ENCODE measurements at regions not wholly inside any gene's neighbourhood (a gene's known extent, or its start where the extent isn't known, plus 50 kb on each side); places are given as distances from the start of the nearest gene placed in this dataset.

DNA sequence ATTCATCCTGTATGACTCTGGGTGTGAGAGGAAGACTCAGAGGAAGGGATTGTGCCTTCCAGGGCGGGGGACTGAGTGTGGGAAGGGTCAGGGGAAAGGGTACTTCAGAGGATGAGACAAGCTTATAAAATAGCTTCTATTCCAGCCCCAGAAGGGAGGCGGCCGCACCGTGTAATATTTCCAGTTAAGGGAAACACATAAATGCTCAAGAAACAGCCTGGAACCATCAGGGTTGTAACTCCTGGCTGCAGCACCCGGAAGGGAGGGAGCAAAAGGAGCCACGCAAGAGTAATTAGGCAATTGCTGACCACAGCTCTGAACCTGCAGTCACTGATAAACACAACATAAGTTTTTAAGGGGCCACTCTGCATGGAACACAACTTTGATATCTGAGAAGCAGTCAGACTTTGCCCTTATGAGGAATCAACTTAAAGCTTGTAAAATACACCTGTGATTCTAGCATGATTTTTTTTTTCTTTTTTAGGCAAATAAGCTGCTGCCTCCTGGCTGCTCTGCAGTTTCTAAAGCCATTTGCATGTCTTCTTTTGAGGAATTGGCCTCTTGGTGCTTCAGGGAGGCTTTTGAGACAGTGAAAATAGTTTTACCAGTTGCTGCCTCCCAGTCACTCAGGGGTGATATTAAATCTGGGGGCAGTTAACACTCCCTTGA is 382.7 kb downstream of the ENC1 start:
- DNase-seq (ENCODE audit: low spot score), result peak; percentile 66

DNA sequence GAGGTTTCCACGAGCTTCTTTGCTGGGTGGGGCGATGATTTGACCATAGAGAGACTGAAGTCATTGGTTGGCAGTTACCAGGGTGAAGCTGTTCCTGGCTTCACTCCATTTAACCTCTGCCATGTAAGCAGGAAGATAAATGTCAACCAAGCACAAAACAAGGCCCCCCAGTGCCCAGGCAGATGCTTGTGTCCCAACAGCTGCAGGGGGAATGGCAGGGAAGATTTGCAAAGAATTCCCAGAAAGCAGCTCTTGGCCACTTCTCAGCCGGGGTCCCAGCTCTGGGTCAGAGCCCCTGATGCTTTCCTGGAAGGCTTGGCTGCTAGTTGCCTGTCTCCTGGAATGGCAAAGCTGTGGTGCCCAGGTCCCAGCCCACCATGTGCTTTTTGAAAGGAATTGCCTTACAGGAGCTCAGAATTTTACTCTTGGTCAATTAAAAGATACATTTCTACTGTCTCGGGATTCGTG is 383.4 kb downstream of the ENC1 start:
- DNase-seq (ENCODE audit: low spot score), result no peak

DNA sequence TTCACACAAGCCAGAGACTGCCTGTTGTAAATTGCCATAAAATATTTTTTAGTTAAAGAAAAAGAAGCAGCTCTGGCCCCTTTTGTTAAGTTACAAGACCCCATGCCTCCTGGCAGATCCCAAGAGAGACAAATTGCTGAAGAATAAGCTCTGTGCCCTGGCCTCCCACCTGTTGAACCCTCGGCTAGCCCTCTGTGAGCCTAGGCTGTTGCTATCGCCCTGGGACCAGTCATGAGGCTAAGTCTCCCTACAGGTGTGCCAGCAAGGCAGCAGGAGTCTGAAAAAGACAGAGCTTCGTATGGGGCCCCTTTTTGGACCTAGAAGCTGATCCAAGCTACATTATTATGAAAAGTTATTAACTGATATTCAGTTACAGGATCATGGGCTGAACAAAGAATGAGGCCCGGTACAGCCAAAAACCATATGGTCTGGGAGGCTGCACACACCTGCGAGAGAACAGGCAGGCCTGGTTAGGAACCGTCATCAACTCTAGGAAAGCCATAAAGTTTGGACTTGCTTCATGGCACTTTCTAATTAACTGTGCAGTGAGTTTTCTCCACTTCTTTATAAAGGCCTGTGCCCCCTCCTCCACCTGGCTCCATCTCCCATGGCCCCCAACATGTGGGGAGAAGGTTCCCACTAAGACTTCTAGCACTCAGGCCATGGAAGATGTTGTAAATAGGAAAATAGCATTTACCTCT is 384.7 kb downstream of the ENC1 start:
- DNase-seq (ENCODE audit: low spot score), result no peak

DNA sequence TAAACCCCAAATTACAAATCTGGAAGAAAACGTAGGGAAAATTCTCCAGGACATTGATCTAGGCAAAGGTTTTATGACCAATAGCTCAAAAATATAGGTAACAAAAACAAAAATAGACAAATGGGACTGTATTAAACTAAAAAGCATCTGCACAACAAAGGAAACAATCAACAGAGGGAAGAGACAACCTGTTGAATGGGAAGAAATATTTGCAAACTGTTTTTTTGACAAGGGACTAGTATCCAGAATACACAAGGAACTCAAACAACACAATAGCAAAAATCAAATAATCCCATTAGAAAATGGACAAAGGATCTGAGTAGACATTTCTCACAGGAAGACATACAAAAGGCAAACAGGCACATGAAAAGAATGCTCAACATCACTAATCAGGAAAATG is 386.3 kb downstream of the ENC1 start:
- DNase-seq (ENCODE audit: low spot score), result no peak

DNA sequence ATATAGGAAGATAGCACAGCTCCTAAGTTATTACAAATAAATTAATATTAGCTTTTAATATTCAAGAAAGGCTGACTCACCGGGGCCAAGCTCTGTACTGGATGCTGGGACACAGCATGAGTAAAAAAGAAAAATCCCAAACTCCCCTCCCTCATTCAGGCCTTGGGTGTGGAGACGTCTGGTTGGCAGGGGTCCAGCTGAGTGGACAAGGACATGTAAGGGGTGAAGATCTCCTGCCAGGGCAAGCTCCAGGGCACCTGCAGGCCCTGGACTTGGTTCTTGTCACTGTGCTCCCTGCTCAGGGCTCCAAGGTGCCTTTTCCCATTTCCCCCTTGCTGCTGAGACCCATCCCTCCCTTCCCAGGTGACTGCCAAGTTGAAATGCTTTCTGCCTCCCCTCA is 388.5 kb downstream of the ENC1 start:
- no peak for DNase-seq (ENCODE audit: low spot score)

DNA sequence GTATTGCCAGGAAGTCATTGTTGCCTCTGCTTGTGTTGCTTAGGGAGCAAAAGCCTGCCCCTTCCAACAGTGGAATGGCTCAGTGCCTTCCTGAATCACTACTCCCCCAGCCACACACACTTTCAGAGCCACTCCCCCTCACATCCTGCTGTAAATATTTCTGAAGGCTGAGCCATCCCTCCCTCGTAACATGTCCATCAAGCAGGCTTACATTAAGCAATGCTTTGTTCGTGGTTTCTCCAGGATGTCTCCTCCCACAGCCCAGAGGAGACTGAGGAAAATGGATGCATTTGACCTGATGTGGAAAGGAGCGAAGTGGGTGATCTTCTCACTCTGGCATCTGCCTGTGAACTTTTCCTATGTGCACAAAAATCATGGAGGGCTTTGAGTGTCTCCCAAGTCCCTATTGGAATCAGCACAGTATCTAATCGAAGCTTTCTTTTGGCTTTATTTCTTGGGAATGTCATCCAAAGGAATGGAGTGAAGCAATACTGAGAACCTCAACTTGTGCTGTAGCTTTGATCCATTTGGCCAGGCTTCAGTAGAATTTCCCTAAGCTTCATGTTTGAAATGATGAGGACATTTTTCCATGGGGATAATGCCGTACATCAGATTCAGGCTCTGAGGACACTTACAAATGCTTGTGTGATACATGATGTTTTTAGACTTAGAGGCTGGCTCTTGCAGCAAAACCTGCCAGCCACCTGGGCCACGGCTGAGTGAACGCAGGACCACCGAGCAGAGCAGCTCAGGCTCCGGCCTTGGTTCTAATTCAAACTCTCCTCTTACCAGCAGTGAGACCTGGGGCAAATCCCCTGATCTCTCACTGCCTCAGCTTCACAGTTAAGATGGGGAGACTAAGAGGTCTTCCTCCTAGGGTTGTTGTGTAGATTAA is 389.1 kb downstream of the ENC1 start:
- peak; percentile 91 for DNase-seq (ENCODE audit: low spot score)

DNA sequence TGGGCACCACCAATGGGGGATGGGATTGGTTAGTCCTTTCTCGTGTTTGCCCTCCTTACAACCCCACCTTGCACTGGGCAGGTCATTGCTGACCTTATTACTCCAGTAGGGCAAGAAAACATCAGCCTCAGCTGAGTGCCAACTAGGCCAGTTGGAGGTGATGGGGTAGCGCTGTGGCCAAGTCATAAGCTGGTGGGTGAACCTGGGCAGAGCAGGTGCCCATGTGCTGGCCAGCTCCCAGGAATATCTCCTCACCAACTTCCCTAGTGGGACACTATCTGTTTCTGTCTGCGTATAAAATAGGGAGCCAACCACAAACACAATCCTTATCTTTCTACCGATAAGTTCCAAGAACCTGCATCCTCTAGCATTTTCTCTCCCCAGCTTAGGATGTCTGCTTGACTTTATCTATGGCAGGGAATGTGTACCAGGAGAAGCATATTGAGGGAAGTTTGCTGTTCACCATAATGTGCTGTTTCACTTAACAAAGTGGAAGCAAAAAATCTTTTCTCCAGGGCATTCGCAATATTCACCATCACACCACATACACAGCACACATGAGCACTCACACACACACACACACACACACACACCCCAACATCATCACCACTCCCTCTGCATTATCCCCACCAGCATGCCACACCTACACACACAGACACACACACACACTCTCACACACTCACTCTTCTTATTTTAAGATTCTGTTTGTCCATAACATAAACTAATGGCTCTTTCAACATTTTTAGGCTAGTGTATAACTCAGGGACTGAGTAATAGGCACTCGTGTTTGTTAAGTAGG is 390.0 kb downstream of the ENC1 start:
- peak; percentile 52 for DNase-seq (ENCODE audit: low spot score)

DNA sequence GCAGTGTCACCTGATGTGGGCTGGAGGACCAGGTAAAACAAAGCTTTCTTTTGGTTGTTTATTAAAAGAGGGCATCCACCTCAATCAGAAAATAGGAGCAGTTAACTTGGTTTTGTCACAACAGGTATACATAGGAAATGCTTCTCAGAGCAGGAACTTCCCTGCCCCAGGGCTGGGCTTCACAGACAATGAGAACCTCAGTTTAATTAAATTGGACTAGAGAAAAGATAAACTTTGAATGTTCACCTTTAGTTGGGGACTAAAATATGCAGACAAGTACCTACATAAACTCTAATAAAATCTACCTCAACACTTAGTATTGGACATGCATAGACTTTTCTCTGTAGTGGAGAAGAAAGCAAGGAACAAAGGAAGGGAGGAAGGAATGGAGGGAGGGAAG is 392.0 kb downstream of the ENC1 start:
- DNase-seq (ENCODE audit: low spot score), result no peak

DNA sequence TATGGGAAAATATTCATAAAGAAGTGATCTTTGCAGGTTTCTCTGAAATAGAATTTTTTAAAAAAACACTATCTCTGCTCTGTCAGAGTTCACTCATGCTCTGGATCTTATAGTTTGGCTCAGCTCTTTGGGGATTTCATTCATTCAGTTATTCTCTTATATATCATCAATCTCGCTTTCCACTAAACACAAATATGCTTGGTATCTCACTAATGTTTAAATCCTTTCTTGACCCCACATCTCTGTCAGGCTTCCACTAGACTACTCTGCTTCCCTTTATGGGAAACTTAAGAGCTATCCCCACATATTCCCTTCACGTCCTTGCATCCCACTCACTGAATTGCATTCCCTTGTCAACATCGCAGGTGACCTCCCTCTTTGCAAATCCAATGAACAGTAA is 396.1 kb downstream of the ENC1 start:
- DNase-seq (ENCODE audit: low spot score), result no peak

DNA sequence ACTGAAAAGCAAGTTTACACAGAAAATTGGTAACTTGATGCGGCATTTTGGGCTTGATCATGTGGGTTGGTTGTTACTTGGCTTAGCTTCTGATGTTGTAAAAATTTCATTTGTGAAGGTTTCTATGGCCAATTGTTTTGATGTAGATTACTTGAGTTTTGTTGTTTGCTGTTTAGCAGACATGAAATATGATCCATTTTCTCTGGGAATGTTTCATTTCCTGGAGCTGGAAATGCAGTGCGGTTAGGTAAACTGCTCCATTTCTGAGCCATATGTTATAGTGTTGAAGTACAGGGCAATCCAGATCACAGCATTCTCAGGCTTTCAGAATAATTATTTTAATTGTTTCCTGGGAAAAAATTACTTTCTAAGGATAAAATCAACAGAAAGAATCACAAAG is 396.9 kb downstream of the ENC1 start:
- DNase-seq (ENCODE audit: low spot score), result no peak

DNA sequence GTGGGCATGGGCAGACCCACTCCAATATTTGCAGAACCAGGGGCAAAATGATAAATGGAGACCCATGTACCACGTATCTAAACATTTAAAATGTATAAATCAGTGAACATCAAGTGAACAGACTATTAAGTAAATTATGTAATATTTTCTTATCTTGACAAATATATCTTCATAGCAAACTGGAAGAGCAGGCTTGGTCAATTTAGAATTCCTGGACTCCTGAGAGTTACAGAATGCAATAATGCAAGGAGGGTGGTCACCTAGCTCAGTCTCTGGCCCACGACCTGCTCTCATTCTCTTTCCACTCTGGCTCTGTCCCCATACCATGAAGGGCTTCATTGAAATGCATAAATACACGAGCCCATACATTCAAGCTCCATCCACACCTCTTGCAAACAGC is 398.0 kb downstream of the ENC1 start:
- DNase-seq (ENCODE audit: low spot score), result no peak

DNA sequence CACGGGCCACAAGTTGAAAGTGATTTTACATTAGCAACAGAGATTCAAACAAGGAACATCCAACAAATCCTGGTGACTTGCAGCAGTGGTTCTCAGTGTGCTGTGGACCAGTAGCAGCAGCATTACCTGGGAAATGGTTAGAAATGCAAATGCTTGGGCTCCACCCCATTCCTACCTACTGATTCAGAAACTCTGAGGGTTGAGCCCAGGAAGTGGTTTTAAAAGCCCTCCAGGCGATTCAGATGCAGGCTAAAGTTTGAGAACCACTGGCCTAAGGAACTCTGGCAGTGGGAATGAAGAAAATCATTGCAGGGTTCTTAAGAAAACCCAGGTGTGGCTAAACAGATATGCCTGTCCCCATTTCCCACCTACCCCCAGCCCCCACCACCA is 398.8 kb downstream of the ENC1 start:
- peak; percentile 89 for DNase-seq (ENCODE audit: low spot score)

DNA sequence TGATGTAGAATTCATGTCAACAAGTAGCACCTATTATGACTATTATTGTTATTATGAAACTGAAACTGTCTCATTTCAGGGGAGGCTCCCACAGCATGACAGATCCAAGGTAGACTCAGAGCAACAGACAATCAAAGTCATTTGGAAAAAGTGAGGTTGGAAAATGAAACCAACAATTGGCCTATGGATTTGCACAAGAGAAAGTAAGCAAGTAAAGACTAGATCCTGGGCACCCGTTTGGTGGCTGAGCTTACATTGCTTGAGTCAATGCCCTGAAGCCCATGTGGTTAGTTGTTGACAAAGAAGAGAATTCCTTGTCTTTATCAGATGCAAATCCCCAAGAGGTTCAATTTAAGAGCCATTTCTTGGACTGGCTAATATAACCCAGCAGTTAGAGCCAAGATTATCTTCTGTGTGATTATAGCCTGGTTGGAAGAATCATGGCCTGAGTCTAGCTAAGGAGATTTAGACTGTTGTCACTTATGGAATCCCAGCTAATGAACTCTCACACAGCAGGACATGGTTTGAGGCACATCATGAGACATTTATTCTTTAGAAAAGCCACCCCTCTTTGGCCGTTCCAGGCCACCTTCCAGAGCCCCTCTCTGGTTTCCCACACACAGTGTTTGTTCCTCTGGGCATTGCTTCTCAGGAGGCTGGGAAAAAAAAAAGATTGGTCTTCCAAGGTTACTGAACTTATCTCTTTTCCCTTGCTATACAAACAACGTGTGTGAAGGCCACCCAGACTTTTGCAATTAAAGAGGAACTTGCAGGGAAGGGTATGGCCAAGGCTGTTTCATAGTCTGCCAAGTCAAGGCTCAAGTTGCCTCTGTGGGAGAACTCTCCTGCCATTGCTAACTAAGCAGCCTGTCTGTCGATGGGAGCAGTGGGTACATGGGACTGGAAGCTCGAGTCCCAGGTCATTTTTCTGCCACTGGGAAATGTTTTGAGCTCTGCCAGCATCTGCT is 399.5 kb downstream of the ENC1 start:
- no peak for DNase-seq (ENCODE audit: low spot score)

DNA sequence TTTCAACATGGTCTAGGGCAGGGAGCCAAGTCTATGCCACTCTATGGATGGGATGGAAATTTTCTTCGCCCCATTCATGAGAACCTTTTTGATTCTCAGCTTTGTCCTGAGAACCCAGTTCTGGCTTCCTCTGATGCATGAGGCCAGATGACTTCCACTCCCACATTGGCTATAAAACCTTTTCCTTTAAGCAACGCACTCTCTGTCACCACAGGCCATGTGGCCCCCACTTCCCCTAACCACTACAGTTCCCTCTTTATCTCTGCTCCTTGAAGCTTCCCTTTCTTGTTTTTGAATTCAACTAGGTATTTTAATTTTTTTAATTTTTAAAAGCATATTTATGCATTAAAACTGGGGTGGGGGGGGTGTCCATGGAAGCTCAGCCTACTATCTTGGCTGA is 401.3 kb downstream of the ENC1 start:
- no peak for DNase-seq (ENCODE audit: low spot score)

DNA sequence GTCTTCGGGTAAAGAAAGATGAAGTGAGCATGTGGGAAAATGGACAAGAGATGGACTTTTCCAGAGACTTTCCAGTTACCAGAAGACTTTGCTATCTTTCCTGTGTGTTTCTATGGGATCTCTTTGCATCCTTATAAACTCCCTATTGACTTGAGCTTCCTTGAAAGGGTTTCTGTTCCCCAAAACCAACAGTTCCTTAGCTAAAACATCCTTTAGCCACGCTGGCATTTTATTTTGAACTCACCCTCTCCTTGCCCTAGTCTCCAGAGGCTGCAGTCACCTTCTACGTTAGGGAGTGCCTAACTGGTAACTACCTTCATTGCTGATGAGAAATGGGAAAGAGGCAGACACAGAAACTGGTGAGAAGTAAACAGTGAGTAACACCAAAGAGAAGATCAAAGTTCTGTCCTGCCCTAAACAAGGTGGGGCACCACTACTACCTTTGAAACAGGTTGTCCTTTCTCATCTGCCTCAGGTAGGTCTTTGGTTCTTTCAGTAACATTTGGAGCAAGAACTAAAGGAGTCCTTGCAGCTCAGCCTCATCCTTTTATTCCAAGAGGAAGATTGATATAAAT is 402.9 kb downstream of the ENC1 start:
- peak; percentile 74 for DNase-seq (ENCODE audit: low spot score)

DNA sequence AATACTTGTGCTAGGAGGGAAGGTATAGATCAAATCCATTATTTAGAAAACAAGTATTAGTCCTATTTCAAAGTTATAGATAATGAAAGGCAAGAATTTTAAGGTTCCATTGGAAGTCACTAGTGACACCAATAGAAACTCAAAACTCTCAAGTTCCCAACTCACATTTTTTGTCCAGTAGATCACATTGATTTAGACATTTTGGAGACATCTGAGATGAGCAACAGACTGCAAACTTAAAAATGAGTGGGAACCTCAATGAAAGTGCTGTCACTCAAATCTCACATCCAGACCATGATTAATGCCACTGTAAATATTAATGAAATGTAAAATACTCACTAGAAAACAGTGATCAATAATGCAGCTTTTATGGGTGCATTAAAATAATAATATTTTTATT is 405.0 kb downstream of the ENC1 start:
- DNase-seq (ENCODE audit: low spot score), result no peak

DNA sequence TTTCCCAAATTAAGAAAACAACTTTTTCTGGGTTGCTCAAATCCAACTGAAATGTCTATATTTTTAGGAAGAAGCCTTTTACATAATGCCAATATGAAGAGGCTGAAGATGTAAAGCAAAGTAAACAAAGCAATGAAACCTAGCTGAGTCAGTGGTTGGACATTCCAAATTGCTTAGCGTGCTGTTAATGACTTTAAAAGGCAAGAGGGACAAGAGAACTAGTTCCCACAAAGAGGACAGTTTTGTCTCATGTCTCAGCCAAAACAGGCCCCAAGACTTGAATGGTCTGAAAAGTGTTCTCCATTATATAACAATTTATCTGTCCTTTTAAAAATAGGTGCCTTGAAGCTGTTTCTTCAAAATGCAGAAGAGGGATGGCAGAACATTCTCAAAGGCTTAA is 407.0 kb downstream of the ENC1 start:
- DNase-seq (ENCODE audit: low spot score), result peak; percentile 54

DNA sequence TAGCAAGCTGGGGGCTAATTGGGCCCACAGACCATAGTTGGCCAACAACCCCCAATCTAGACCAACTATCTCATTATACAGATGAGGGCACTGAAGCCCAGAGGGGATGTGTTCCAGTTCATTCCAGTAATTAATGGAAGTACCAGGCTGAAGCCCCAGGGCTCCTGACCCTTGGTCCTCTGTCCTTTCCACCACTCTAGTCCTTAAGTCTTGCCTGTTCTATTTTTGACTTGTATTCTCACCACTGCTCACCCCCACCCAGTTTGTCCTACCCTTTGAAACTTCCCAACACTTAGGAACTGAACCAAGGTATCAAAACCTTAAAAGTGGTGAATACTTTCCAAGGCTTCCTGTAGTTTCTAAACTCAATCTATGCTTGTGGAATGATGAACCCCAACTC is 407.4 kb downstream of the ENC1 start:
- DNase-seq (ENCODE audit: low spot score), result no peak

DNA sequence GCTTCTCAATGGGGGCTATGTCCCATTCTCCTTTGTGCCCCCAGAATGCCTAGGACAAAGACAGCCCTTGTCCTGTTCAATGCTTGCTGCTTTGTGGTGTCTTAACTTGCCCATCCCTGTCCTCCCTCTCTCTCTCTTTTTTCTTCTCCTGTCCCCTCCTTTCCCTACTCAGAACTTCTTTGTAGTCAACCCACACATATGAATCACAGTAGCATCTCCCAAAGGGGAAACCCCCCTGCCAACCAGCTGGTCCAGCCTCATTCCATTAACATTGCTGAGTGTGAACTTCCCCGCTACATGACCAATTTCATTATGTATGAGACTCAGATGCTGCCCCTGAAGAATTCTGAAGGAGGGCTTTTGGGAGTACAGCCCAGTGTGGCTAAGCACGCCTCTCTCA is 408.3 kb downstream of the ENC1 start:
- DNase-seq (ENCODE audit: low spot score), result peak; percentile 58

DNA sequence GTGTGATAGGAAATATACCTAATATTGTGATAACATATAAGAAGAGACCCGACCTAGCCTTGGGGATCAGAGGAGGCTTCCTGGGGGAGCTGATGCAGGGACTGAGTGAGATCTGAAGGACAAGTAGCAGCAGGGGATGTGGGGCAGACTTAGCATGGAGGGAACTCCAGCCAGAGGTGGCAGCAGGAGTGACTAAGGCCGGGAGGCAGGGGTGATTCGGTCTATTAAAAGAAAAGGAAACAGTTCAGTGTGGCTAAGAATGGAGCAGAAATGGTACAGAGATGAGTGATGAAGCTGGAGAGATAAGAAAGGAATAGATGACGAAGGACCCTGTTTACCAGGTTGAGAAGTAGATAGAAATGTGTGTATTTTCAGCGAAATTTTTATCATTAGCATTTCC is 408.8 kb downstream of the ENC1 start:
- no peak for DNase-seq (ENCODE audit: low spot score)

Measured in SW480 (cell line).